SU-DHL-6 (cell line): ENCODE measurements at regions not wholly inside any gene's neighbourhood (a gene's known extent, or its start where the extent isn't known, plus 50 kb on each side); places are given as distances from the start of the nearest gene placed in this dataset.

Experiments
- H2AFZ ChIP-seq: fragments of 200-600 bp; sonication (generic); 2 replicates; pipeline ENCODE4 v1.6.1; 2014; ENCODE audit warnings: low read depth, mild to moderate bottlenecking, moderate library complexity, mixed read lengths, antibody characterized with exemption, low read length; ENCODE audit not compliant: severe bottlenecking
- H3F3A ChIP-seq: fragments of 200-600 bp; shearing (Covaris generic); 2 replicates; pipeline ENCODE4 v1.6.0; 2016; ENCODE audit warnings: antibody characterized with exemption, mild to moderate bottlenecking; ENCODE audit not compliant: insufficient read depth
- H3K27ac ChIP-seq: fragments of 200-600 bp; sonication (generic); 2 replicates; pipeline ENCODE4 v1.5.1; 2016; ENCODE audit warnings: low read depth, mild to moderate bottlenecking, low read length, moderate library complexity, mixed read lengths
- H3K27me3 ChIP-seq: fragments of 200-600 bp; sonication (generic), shearing (Covaris generic); 2 replicates; pipeline ENCODE4 v1.6.0; 2014; ENCODE audit warnings: mild to moderate bottlenecking, low read length
- H3K36me3 ChIP-seq: fragments of 200-600 bp; sonication (generic); 2 replicates; pipeline ENCODE4 v1.6.1; 2014; ENCODE audit warnings: mild to moderate bottlenecking, low read length, mixed read lengths
- H3K4me2 ChIP-seq: fragments of 300-600, 200-600 bp; shearing (Covaris generic), sonication (generic); 2 replicates; pipeline ENCODE4 v1.6.0; 2014; ENCODE audit warnings: low read length, low read depth, mild to moderate bottlenecking; ENCODE audit not compliant: poor library complexity, severe bottlenecking
- H3K4me3 ChIP-seq: fragments of 200-600 bp; sonication (generic); 2 replicates; pipeline ENCODE4 v1.5.1; 2014; ENCODE audit warnings: antibody characterized with exemption, low read length, mild to moderate bottlenecking, mixed read lengths; ENCODE audit not compliant: insufficient read depth, poor library complexity, severe bottlenecking
- H3K79me2 ChIP-seq: fragments of 200-600 bp; sonication (generic); 2 replicates; pipeline ENCODE4 v1.6.1; 2014; ENCODE audit warnings: mild to moderate bottlenecking, low read length, moderate library complexity; ENCODE audit not compliant: insufficient read depth
- H3K9ac ChIP-seq: fragments of 200-600 bp; sonication (generic); 2 replicates; pipeline ENCODE4 v1.7.0; 2014; ENCODE audit warnings: mild to moderate bottlenecking, low read length
- H3K9me2 ChIP-seq: fragments of 200-600 bp; sonication (generic); replicated peaks from 2 replicates; pipeline ENCODE4 v1.6.1; 2014; ENCODE audit warnings: low read length; ENCODE audit not compliant: insufficient read depth
- H3K9me3 ChIP-seq: fragments of 200-600 bp; sonication (generic); 2 replicates; pipeline ENCODE4 v1.6.1; 2014; ENCODE audit warnings: low read length, mixed read lengths; ENCODE audit not compliant: insufficient read depth
- H4K20me1 ChIP-seq: fragments of 200-600 bp; sonication (generic); 2 replicates; pipeline ENCODE4 v1.6.1; 2014; ENCODE audit warnings: low read depth, mild to moderate bottlenecking, antibody characterized with exemption, low read length, moderate library complexity, mixed read lengths
- CTCF ChIP-seq: fragments of 200-600 bp; sonication (generic); IDR thresholded peaks from one replicate; pipeline ENCODE4 v1.5.1; 2017; ENCODE audit warnings: antibody characterized with exemption, mild to moderate bottlenecking, low read length, moderate library complexity; ENCODE audit not compliant: insufficient read depth, poor library complexity, severe bottlenecking
- EZH2phosphoT487 ChIP-seq: fragments of 200-600 bp; sonication (generic), shearing (Covaris generic); conservative IDR thresholded peaks from 2 replicates; pipeline ENCODE4 v1.6.1; 2018; ENCODE audit warnings: mild to moderate bottlenecking, antibody characterized with exemption, low read length, moderate library complexity, mixed read lengths

DNA sequence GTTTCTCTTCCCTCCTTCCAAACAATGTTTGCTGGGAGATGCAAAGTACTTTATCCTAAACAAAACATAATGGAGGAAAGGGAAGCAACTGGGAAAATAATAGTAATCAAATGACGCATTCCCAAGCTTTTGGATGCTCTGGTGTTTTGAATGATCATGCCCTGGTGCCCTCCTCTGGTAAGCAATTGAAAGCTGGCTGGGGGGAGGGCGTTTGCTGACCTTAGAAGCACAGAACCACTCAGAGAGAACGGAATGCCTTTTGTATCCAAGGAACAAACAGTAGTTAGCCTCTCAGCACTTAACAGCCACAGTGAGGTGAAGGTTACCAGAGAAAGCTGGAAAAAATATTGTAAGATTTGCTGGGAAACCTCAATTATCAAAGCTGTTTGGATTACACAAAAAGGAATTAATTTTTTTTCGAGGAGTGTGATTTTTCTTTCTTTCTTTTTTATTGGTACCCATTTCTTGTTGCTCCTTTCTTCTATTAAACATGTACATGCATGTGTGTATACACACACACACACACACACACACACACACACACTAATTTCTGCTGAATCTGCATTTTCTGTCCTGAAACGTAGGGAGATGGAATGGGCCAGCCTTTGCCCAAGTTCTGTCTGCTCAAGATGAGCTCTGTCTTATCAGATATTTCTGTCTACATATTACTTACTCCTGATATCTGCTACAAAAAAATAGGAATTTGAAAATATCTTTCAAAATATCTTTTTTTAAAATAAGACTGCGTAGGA is 155.8 kb upstream of the IGFBP7 start:
- Histone ChIP-seq H3K9me2 (no peaks in the 10 kb centered on the region), H3F3A (no peaks in the 10 kb centered on the region), H3K4me2 (no peak overlapping the region), H3K27ac (no peak overlapping the region), H3K36me3 (no peaks in the 10 kb centered on the region), H4K20me1 (no peaks in the 10 kb centered on the region), H3K9ac (no peak overlapping the region), H2AFZ (no peak overlapping the region), H3K4me3 (no peak overlapping the region), H3K9me3 (no peaks in the 10 kb centered on the region), H3K27me3 (no peaks in the 10 kb centered on the region), H3K79me2 (no peaks in the 10 kb centered on the region)
- TF ChIP-seq CTCF (no peak), EZH2phosphoT487 (no peak)

GRCh38 chr4:57254754-57255153 is 144.6 kb upstream of the IGFBP7 start:
- H3K4me2 ChIP-seq = no peak overlapping the region
- no peak overlapping the region for H2AFZ ChIP-seq
- no peaks in the 10 kb centered on the region for H3K9me2 ChIP-seq
- no peak overlapping the region for H3K4me3 ChIP-seq
- no peak overlapping the region for H3K9ac ChIP-seq
- no peaks in the 10 kb centered on the region for H3K36me3 ChIP-seq
- H3K27me3 ChIP-seq = no peaks in the 10 kb centered on the region
- no peaks in the 10 kb centered on the region for H3F3A ChIP-seq
- TF ChIP-seq EZH2phosphoT487 = no peak
- TF ChIP-seq CTCF = no peak
- no peaks in the 10 kb centered on the region for H3K79me2 ChIP-seq
- H3K27ac ChIP-seq = no peak overlapping the region
- no peaks in the 10 kb centered on the region for H4K20me1 ChIP-seq
- no peaks in the 10 kb centered on the region for H3K9me3 ChIP-seq

DNA sequence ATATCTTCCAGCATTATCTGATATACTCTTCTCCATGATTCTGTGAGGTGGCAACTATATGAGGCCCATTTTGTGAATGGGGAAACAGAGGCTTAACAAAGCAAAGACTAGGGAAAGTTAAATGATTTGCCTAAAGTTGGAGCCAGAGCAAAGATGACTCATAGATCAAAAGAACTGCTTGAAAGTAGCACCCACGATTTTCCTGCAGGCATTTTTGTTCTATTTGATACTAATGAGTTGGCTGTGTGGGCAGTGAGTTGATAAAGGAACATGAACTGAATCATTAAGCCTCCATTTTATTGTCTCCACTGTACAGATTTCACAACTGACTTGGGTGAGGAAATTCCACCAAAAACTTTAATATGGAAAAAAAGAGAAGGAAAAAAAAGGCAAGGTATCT is 138.9 kb upstream of the IGFBP7 start:
- Histone ChIP-seq H3K36me3 (no peaks in the 10 kb centered on the region), H4K20me1 (no peaks in the 10 kb centered on the region), H3K27me3 (no peaks in the 10 kb centered on the region), H3K9me2 (no peaks in the 10 kb centered on the region), H3K4me3 (no peak overlapping the region), H3K27ac (no peak overlapping the region), H3K79me2 (no peaks in the 10 kb centered on the region), H3F3A (no peaks in the 10 kb centered on the region), H3K9ac (no peak overlapping the region), H3K4me2 (no peak overlapping the region), H2AFZ (no peak overlapping the region), H3K9me3 (no peaks in the 10 kb centered on the region)
- no peak for TF ChIP-seq CTCF
- TF ChIP-seq EZH2phosphoT487 = no peak
